Sigmoid colon (tissue), 4 donors: ENCODE measurements at regions not wholly inside any gene's neighbourhood (a gene's known extent, or its start where the extent isn't known, plus 50 kb on each side); places are given as distances from the start of the nearest gene placed in this dataset.

ENCODE experiments used
- CTCF ChIP-seq, 4 experiments: fragments of 450-650 bp in 3 of 4; fragments of 200-600 bp in 1 of 4; IDR thresholded peaks; one replicate each; pipeline ENCODE4 v1.5.1; 2016 to 2019; ENCODE audit warnings: antibody characterized with exemption in 4 of 4, mild to moderate bottlenecking in 3 of 4, moderate library complexity in 2 of 4
- POLR2AphosphoS5 ChIP-seq, 4 donors: sonication (generic); formaldehyde crosslinking; IDR thresholded peaks; one replicate each; pipeline ENCODE4 v1.6.1; 2017; ENCODE audit warnings: antibody characterized with exemption in 4 of 4

GRCh38 chr3:69499899-69500421 lies 114.1 kb upstream of the FRMD4B start:
- TF ChIP-seq POLR2AphosphoS5 (IDR thresholded peaks at IDR 0.05) (no peak), CTCF (IDR thresholded peaks at IDR 0.05) (no peak)
